GM18951 (cell line): ENCODE measurements at regions not wholly inside any gene's neighbourhood (a gene's known extent, or its start where the extent isn't known, plus 50 kb on each side); places are given as distances from the start of the nearest gene placed in this dataset.

Experiments used
- POLR2A ChIP-seq: IDR thresholded peaks from 4 replicates; pipeline ENCODE4 v1.6.1; 2011; ENCODE audit warnings: mild to moderate bottlenecking; ENCODE audit not compliant: insufficient read length, insufficient read depth; ENCODE audit errors: extremely low read depth
- in situ Hi-C: fragments of 300-500 bp; cut with MboI; formaldehyde crosslinking; loops from one replicate; pipeline ENCODE4 v1.12.0; 2022; ENCODE audit warnings: low sequenced_read_pairs, mixed read lengths, inconsistent platforms; ENCODE audit not compliant: unreplicated experiment

DNA sequence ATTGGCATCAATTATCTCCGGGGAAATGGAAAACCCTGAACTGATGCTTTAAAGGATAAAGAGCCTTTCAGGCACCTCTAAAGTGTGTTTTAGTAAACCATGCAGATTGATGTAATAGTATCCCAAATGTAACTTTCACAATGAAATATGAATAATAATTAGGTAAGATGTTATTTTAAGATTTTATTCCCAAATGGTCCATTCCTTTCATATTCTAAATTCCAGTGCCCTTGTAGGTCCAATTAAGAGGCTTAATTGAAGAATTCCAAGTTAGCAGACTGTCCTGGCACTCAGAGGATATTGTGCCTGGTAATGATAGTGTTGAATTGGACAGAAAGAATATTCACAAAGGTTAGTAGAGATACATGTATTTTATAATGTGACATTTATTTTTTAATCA, 352.5 kb upstream of the NUDT12 start:
- in situ Hi-C loops, result no loop called here
- no peak for TF ChIP-seq POLR2A

DNA sequence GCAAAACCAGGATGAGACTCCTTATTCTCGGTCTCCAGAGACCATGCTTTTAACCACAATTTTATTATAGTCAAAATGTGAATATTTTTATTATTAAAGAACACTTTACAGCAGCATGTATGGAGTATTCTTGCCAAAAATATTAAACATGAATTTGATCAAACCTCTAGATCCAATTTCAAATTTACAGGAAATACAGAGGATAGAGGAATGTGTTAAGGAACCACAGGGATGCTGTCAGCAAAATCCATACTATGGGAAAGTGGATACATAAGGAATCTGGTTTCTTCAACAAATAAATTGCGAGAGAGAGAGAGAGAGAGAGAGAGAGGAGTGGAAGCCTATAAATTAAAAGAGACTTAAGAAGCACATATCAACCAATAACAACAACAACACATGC, 348.2 kb upstream of the NUDT12 start:
- TF ChIP-seq POLR2A, result no peak
- in situ Hi-C loops, result no loop called here

- in situ Hi-C loops, result no loop called here
- TF ChIP-seq POLR2A, result no peak
These were observed 347.4 kb upstream of the NUDT12 start for GRCh38 chr5:103910011-103910410.

- no peak for TF ChIP-seq POLR2A
- in situ Hi-C loops, result no loop called here
These were observed 346.8 kb upstream of the NUDT12 start for GRCh38 chr5:103909391-103909790.

DNA sequence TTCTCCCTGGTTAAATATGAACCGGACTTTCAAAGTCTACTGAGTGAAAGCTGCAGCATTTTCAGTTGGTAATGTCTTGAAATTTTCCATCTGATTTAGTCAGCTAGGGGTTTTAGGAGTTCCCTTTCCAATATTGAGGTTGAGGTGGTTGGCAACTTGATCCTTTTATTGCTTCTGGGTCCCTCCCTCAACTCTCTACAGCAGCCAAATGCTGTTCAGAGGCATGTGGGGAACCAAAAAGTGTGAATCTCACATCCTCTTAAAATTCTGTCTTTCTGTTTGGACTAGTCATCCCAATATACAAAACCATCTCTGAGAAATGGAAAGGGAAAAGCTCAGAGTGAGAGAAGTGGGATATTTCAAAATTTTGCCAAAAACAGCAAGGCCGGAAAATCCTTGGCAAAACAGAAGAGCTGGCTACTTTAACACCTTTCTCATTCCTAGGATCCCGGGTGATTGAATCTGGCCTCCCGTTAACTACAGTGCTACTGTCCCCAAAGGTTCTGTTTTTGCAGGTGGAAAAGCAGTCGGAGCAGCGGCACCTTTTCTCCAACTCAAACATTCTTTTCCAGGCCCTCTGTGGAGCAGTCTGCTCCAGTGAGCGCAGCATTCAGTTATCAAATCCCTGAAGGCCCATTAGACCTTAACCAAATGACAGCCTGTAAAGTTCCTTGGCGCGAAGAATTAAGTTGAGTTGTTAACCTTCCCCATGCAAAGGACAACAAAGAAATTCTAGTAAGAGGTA, 345.9 kb upstream of the NUDT12 start:
- no peak for TF ChIP-seq POLR2A
- in situ Hi-C loops, result no loop called here

- in situ Hi-C loops, result no loop called here
- TF ChIP-seq POLR2A, result no peak
These were observed 344.4 kb upstream of the NUDT12 start for GRCh38 chr5:103907001-103907400.

DNA sequence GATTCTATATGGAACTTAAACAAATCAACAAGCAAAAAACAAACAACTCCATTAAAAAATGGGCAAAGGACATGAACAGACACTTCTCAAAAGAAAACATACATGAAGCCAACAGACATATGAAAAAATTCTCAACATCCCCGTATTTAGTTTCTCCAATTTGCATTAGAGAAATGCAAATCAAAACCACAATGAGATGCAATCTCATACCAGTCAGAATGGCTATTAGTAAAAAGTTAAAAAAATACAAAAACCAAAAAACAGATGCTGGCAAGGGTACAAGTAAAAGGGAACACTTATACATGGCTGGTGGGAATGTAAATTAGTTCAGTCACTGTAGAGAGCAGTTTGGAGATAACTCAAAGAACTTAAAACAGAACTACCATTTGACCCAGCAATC, 342.1 kb upstream of the NUDT12 start:
- in situ Hi-C loops, result no loop called here
- no peak for TF ChIP-seq POLR2A

GRCh38 chr5:103902893-103903292, 340.3 kb upstream of the NUDT12 start:
- no peak for TF ChIP-seq POLR2A
- in situ Hi-C loops, result no loop called here

- in situ Hi-C loops, result no loop called here
- TF ChIP-seq POLR2A, result no peak
These were observed 339.3 kb upstream of the NUDT12 start for GRCh38 chr5:103901885-103902284.

GRCh38 chr5:103896593-103896992, 334.0 kb upstream of the NUDT12 start:
- no peak for TF ChIP-seq POLR2A
- in situ Hi-C loops, result no loop called here

GRCh38 chr5:103895738-103896137, 333.1 kb upstream of the NUDT12 start:
- in situ Hi-C loops, result no loop called here
- no peak for TF ChIP-seq POLR2A

DNA sequence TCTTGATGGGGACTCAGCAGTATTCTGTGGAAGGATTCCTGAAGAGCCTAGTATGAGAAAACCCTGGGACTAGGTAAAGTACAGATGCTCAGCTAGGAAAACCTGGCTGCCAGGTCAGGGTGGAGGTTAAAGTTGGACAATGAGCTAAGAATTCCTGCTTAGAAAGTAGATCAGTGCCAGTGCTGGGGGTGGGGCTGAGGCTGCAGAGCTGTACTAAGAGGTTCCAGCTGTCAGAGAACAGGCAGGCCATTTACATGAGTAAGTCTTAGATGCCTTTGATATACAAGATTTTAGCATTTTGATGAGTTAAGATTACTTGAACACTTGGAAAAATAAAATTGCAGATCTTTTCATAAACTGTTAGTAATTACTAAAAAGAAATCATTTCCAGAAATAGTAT, 332.3 kb upstream of the NUDT12 start:
- no peak for TF ChIP-seq POLR2A
- in situ Hi-C loops, result no loop called here

GRCh38 chr5:103891151-103891550, 328.6 kb upstream of the NUDT12 start:
- in situ Hi-C loops, result no loop called here
- TF ChIP-seq POLR2A, result no peak

GRCh38 chr5:103890313-103890712, 327.7 kb upstream of the NUDT12 start:
- in situ Hi-C loops, result no loop called here
- no peak for TF ChIP-seq POLR2A
